GM18907 (cell line): ENCODE measurements at regions not wholly inside any gene's neighbourhood (a gene's known extent, or its start where the extent isn't known, plus 50 kb on each side); places are given as distances from the start of the nearest gene placed in this dataset.
"Not testable (repeated sequence)": the region's sequence is repeated elsewhere in the genome, so short reads cannot be mapped to it uniquely, and the experiment has no call there.

Experiments
- ATAC-seq: cut with Tn5 transposase; IDR thresholded peaks from one replicate; pipeline ENCODE4 v1.9.1; 2021; ENCODE audit warnings: mild to moderate bottlenecking, moderate library complexity; ENCODE audit not compliant: unreplicated experiment

DNA sequence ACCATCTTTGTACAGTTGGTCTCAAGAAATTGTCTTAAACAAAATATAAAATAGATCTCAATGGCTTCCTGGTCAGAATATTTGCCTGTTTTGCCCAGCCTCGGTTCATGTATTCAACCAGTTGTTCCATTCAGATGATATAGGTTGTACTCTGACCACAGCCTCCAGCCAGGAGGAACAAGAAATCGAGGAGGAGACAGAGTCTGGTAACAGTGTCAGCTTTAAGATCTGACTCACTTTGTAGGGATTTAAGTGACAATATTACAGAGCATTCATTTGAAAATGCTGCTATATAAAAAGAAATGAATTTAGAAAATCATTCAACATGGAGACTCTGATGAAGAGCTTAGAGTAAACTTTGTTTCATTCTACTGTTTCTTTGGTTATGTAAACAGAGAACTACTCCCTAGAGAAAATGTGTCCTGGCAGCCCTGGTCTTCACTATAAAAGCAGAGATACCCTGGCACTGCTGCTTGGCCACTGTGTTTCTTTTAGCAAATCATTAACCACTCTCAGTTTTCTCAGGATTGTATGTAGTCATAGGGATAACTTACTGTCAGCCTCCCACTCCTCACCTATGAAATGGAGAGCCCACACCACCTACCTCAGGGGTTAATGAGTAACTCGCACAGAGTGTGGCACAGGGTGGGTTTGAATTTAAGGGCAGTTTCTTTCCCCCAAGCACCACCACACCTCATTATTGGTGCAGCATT lies 53.5 kb downstream of the PAGE2 start:
- ATAC-seq = no peak

DNA sequence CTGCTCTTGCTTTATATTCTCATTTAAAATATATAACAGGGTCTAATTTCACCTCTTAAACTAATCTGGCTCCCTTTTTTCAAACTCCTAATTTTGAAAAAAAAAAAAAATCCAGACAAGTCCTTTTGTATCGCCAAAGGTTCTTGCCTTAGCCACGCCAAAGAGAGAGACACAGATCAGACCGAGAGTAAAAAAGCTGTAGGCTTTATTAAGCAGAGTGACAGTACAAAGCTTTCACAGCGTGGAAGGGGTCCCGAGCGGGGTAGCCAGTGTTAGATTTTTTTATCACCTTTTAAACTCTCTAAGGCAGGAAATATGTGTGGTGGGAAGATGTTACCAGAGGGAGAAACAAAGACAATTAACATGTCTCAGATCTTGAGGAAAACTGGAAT lies 54.1 kb downstream of the PAGE2 start:
- ATAC-seq = no peak

DNA sequence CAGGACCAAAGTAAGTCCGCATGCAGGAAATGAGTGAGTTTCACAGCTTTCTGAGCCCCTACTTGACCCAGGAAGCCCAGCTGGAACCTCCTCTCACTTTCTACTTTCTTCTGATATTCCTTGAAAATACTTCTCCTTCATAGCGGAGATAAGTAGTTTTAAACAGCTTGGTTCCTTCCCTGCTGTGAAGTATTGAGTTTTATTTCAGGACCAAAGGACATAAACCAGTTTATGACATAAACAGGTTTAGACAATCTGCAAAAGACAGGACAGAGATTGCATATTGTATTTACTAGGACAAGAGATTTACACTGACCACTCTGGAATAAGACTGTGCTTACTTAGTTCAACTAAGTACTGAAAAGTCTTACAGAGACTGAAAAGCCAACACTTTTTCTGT lies 54.8 kb downstream of the PAGE2 start:
- no peak for ATAC-seq

DNA sequence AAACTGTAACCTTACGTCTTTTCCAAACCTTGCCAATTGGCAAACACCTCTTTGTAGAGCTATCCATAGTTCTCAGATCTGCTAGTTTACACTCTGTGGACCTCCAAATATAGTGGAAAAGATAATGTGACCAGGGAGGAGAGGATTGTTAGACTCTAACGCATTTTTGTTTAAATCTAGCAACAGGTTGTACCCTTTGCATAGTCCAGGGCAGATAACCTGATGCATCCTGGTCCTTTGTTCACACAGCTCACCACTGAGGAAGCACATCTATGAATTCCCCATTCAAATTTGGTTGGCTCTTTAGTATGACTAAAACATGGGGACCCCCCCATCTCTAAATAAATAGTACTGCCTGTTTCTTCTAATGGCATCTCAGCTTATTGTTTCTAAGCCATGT lies 55.9 kb downstream of the PAGE2 start:
- no peak for ATAC-seq

GRCh38 chrX:55149242-55149641 lies 60.4 kb downstream of the PAGE2 start:
- ATAC-seq = no peak

GRCh38 chrX:55151199-55151598 lies 62.4 kb downstream of the PAGE2 start:
- no peak for ATAC-seq

DNA sequence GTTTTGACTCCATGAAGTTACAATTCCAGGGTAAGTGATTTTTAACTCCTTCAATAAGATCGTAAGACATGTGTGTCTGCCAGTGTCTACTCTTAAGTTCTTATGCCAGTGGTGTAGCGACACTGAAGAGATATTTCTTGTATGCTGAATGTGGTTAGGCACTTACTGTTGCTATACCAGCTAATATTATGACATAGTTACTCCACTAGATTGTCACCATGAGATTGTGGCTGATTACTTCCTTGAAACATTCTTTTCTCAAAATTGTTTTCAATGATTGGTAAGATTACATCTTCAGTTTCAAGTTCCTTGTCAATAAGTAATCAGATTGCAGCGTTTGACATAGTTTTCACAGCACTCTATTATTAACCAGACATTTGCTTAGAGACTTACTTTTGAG lies 60.6 kb upstream of the PAGE5 start:
- ATAC-seq = no peak

DNA sequence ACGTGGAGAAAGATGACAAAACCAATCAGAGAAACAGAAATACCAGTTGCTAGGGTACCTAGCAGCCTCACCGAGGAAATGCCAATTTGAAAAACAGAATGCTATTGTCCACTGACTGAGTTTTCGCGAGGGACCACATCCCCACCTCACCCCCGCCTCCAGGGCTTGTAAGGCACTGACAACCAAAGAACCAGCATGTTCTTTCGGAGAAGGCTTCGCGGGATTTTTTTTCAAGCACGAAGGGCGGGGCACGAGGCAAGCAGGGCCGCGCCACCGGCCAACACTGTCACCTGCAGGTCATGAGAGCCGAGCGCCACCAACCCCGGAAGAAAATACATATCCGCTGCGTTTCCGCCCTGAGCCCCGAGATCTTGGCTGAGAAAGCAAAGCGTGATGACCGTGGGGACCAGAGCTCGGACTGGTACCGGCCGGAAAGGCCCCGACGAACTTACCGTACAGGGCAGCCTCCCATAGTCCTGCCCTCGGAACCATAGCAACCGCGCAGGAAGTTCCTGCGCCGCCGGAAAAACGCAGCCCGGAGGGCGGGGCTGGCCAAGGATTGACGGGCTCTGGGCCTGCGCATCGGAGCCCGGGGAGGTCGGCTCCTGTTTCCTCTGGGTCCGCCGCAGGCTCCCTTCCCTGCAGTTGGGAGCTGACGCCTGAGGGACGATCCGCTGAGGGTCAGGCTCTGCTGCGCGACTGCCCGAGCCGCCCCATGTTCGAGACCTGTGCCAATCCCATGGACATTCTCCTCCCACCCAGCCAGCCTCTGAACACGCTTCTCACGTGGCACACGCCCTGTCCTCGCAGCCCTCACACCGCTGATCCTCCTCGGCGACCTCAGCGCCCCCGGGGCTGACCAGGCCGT lies 59.2 kb upstream of the PAGE5 start:
- ATAC-seq = peak; percentile 94

DNA sequence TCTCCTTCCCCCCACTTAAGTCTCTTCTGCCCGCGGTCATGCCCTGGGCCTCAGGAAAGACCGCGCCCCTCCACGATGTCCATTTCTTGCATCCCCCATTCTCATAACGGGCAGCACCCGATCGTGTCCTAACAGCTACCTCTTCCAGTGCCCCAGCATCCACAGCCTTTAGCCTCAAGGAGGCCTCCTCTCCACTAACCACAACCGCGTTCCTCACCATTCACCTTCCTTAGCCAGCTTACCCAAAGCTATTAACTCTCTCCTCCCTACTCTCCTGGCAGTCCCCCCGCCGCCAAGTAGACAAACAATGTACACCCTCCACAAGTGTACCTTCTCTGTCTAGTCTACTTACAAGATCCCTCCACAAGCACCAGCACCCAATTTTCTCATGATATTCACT lies 58.6 kb upstream of the PAGE5 start:
- ATAC-seq = no peak

DNA sequence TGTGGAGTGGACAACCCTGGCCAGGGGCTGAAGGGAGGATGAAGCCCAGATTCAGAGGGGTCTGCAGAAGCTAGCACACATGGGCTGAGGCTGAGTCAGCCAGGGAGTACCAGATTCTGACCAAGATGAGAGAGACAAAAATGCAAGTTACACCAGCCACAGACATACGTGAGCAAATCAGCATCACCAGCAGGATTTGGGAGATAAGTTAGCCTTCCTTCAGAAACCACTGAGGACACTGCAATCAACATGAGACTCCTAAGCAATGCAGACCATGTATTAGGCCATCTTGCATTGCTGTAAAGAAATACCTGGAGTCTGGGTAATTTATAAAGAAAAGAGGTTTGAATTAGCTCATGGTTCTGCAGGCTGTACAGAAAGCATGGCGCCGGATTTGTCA lies 57.0 kb upstream of the PAGE5 start:
- ATAC-seq = no peak

GRCh38 chrX:55165026-55165425 lies 55.1 kb upstream of the PAGE5 start:
- ATAC-seq = not testable (repeated sequence)

DNA sequence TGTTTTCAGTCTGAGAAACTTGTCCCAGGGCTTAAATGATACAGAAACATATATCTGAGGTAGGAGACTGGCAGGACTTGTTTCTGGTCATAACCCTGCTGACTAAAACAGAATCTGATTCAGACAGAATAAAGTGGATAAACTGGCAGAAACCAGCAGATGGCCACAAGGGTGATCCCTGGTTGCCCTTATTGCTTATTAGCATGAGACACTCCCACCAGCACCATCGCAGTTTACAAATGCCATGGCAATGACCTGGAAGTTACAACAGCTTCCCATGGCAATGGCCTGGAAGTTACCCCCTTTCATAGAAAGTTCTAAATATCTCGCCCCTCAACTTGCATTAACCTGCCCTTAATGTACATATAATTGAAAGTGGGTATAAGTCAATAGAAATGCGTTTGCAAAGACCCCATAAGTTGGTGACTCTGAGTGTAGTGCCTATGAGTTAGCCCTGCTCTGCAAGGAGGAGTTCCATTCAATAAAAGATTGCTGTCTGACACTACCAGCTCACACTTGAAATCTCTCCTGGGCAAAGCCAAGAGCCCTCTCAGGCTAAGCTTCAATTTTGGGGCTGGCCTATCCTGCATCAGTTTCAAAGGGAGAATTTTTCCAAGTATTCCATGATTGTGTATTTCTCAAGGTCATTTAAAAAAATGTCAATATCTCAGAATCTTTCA lies 52.9 kb upstream of the PAGE5 start:
- ATAC-seq = no peak

DNA sequence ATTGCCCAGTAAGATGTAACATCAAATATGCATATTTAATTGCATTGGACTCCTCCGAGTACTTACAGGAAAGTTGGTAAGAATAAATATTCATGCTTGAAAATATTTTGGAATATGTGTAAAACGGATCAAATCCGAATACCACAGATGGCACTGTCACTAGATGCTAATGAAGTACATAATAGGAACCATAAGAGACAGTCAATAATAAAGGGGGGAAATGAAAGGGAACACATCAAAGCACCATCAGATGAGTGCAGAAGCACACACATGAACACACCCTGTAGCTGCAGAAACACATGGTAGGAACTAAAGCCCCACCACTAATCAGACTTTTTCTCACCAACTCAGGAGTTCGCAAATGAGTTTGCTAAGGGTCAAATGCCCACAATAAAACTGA lies 52.2 kb upstream of the PAGE5 start:
- ATAC-seq = no peak

DNA sequence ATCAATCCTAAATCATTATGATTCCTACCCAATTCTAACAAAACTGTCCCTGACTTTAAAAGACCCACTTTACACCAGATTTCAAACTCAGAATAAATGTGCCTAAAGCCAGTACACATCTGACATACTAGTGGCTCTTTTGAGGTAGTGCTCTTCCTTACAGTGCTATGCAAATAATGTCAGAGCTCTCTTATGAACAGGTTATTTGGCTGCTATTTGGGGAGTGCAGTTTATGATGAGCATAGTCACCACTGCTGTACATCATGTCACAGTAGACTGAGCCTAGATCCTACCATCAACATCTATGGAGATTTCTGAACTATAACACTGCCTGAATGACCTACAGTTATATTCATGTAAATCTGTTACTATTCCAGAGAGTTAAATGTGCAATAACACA lies 50.4 kb upstream of the PAGE5 start:
- ATAC-seq = no peak
